NCI-H1105 treated with DMSO at 0.1 percent for 48 hours (cell line): ENCODE measurements at regions not wholly inside any gene's neighbourhood (a gene's known extent, or its start where the extent isn't known, plus 50 kb on each side); places are given as distances from the start of the nearest gene placed in this dataset.
"Not testable (repeated sequence)": the region's sequence is repeated elsewhere in the genome, so short reads cannot be mapped to it uniquely, and the experiment has no call there.

Experiments used
- DNase-seq: peaks from one replicate; lab custom pipeline; 2025; lab: John Stamatoyannopoulos, UW

GRCh38 chr1:90296327-90296726 lies 301.4 kb downstream of the ZNF326 start:
- DNase-seq, result no peak

GRCh38 chr1:90295534-90295933 lies 300.6 kb downstream of the ZNF326 start:
- DNase-seq, result no peak

GRCh38 chr1:90291431-90292216 lies 296.7 kb downstream of the ZNF326 start:
- no peak for DNase-seq

GRCh38 chr1:90282811-90283210 lies 287.9 kb downstream of the ZNF326 start:
- no peak for DNase-seq

- not testable (repeated sequence) for DNase-seq
These were observed 287.0 kb downstream of the ZNF326 start for GRCh38 chr1:90281886-90282285.

GRCh38 chr1:90277270-90277669 lies 282.4 kb downstream of the ZNF326 start:
- DNase-seq, result no peak

GRCh38 chr1:90274376-90274775 lies 279.5 kb downstream of the ZNF326 start:
- DNase-seq, result no peak

- no peak for DNase-seq
These were observed 278.4 kb downstream of the ZNF326 start for GRCh38 chr1:90273241-90273774.

- no peak for DNase-seq
These were observed 267.9 kb downstream of the ZNF326 start for GRCh38 chr1:90262791-90263190.

GRCh38 chr1:90262286-90262685 lies 267.4 kb downstream of the ZNF326 start:
- no peak for DNase-seq

- no peak for DNase-seq
These were observed 251.2 kb downstream of the ZNF326 start for GRCh38 chr1:90246069-90246468.

- DNase-seq, result no peak
These were observed 241.6 kb downstream of the ZNF326 start for GRCh38 chr1:90236493-90236892.

- DNase-seq, result no peak
These were observed 228.5 kb downstream of the ZNF326 start for GRCh38 chr1:90223401-90223800.

GRCh38 chr1:90220941-90221693 lies 226.2 kb downstream of the ZNF326 start:
- peak; percentile 30 for DNase-seq

GRCh38 chr1:90220496-90220895 lies 225.6 kb downstream of the ZNF326 start:
- DNase-seq, result no peak

GRCh38 chr1:90219166-90219871 lies 224.4 kb downstream of the ZNF326 start:
- DNase-seq, result peak; percentile 63

GRCh38 chr1:90210633-90211491 lies 216.0 kb downstream of the ZNF326 start:
- no peak for DNase-seq

GRCh38 chr1:90208949-90209348 lies 214.0 kb downstream of the ZNF326 start:
- DNase-seq, result no peak

- no peak for DNase-seq
These were observed 211.3 kb downstream of the ZNF326 start for GRCh38 chr1:90206260-90206659.

GRCh38 chr1:90204780-90205179 lies 209.9 kb downstream of the ZNF326 start:
- DNase-seq, result no peak

GRCh38 chr1:90204023-90204590 lies 209.2 kb downstream of the ZNF326 start:
- DNase-seq, result no peak
